Lower leg skin (tissue), 4 donors: ENCODE measurements at regions not wholly inside any gene's neighbourhood (a gene's known extent, or its start where the extent isn't known, plus 50 kb on each side); places are given as distances from the start of the nearest gene placed in this dataset.

Experiments
- DNase-seq, 2 donors: peaks; one replicate each; pipeline ENCODE4 v3.0.0-alpha.2; 2019; ENCODE audit warnings: low spot score in 2 of 2
- H3K4me3 ChIP-seq: fragments of 200-600 bp; sonication (generic); 2 replicates; pipeline ENCODE4 v1.5.1; 2017; ENCODE audit warnings: mild to moderate bottlenecking, low read depth; ENCODE audit not compliant: poor library complexity, severe bottlenecking
- POLR2A ChIP-seq, 2 donors: fragments of 450-650 bp; IDR thresholded peaks; one replicate each; pipeline ENCODE4 v1.6.1; 2016 to 2017; ENCODE audit warnings: antibody characterized with exemption in 2 of 2, mild to moderate bottlenecking in 1 of 2, moderate library complexity in 1 of 2
- WGBS, 2 donors: methylation state at CpG; one replicate each; pipeline ENCODE4 v1.1.5; 2018; 5-methylcytosine and 5-hydroxymethylcytosine counted together
- intact Hi-C: fragments of 100-400 bp; cut with DNase I; formaldehyde crosslinking; loops from one replicate; pipeline ENCODE4 v1.15.0; 2023; ENCODE audit warnings: low total_unique reads
- TF ChIP-seq, protein P1 (sequence below), 3 donors: fragments of 450-650 bp; IDR thresholded peaks; one replicate each; pipeline ENCODE4 v1.5.1; 2016; ENCODE audit warnings: antibody characterized with exemption in 3 of 3, mild to moderate bottlenecking in 3 of 3, moderate library complexity in 2 of 3

DNA sequence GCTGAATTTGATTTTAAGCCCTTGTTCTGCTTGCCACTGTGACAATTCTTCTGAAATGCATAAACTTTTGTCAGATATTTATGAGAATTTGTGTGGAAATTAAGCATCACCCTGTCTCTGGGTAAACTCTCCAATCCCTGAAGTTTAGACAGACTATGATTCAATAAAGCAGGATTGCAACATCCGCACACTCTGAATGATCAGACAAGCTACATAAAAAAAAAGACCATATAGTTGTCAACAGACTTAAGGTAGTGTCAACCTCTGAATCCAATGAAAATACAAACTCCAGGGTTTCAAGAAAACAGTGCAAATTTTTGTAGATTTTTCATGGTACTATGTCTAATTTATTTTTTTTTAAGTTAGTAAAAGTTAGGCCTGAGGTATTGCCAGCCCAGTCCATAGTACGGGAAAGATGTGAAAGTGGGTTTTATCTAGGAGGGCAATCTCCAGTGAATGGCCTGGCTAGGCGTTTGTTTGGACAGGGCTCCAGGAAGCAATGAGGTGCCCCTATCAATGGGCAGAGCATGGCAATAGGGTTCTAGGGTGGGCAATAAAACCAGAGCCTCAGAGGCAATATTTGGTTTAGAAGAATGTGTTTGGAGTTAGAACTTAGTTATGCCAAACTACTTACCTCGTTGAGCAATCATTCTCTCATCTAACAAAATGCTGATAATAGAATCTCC is 762.6 kb upstream of the SEMA6A start:
- 82 to 85% methylated on average over 4 of the region's 4 CpGs for WGBS, 2 donors
- TF ChIP-seq, protein P1, sequence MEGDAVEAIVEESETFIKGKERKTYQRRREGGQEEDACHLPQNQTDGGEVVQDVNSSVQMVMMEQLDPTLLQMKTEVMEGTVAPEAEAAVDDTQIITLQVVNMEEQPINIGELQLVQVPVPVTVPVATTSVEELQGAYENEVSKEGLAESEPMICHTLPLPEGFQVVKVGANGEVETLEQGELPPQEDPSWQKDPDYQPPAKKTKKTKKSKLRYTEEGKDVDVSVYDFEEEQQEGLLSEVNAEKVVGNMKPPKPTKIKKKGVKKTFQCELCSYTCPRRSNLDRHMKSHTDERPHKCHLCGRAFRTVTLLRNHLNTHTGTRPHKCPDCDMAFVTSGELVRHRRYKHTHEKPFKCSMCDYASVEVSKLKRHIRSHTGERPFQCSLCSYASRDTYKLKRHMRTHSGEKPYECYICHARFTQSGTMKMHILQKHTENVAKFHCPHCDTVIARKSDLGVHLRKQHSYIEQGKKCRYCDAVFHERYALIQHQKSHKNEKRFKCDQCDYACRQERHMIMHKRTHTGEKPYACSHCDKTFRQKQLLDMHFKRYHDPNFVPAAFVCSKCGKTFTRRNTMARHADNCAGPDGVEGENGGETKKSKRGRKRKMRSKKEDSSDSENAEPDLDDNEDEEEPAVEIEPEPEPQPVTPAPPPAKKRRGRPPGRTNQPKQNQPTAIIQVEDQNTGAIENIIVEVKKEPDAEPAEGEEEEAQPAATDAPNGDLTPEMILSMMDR (IDR thresholded peaks at IDR 0.05): no peak
- no peak for TF ChIP-seq POLR2A (IDR thresholded peaks at IDR 0.05)
- DNase-seq: no peak
- H3K4me3 ChIP-seq: no peak overlapping the region
- intact Hi-C loops: no loop called here

DNA sequence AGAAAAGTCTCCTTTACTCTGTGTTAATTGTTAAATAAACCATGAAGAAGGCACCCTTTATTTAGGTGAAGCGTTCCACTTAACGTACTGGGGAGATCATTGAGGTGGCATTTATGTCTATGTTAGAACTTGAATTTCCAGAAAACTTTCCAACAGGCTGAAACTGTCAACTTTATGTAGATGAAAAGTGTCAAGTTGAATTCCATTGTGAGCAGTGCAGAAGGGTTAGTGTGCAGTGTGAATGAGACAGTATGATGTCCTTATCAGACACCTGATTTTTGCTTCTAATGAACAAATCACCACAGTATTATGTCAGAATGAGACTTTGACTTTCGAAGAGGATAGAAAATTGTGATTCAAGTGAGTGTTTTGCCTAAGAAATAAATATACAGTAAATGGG is 761.6 kb upstream of the SEMA6A start:
- no peak for DNase-seq
- no peak overlapping the region for H3K4me3 ChIP-seq
- intact Hi-C loops: no loop called here
- 66 to 71% methylated on average over 3 of the region's 3 CpGs for WGBS, 2 donors
- TF ChIP-seq POLR2A (IDR thresholded peaks at IDR 0.05): no peak

DNA sequence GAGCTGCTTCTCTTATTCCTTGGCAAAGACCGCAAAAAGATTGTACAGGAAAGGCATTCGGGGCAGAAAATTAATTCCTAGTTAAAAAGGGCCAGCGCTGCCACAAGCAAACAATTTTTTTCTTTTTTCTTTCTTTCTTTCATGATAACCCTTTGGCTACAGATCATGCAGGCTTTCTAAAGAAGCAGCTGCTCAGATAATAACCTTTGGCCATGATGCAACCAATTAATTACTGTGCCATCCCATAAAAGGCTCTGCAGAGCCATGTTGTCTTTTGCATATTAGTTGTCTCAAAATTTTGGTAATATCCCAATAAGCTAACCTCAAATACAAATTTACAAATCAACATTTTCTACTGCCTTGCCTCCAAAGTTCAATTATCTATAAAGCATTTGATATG is 758.4 kb upstream of the SEMA6A start:
- intact Hi-C loops: no loop called here
- no peak overlapping the region for H3K4me3 ChIP-seq
- WGBS, 2 donors: 81 to 88% methylated on average over 3 of the region's 3 CpGs
- no peak for DNase-seq
- TF ChIP-seq, protein P1 (IDR thresholded peaks at IDR 0.05): no peak
- TF ChIP-seq POLR2A (IDR thresholded peaks at IDR 0.05): no peak

DNA sequence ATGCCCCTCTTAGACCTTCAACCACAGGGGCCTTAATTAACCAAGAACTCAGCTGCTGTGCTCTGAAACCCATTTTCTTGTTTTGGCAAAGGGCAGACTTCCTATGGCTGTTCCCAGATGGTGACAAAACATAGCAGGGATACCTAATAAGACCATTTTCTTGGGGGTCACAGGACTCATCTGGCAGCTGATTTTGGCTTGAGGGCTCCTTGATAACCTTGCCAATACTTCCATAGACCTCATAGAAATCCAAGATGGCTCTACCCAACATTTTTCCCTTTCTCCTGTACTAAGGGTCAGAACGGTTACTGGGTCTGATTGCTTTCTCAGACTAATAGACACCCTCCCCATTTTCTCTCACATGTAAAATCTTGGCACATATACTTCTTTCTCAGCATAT is 757.7 kb upstream of the SEMA6A start:
- intact Hi-C loops: no loop called here
- H3K4me3 ChIP-seq: no peak overlapping the region
- TF ChIP-seq, protein P1 (IDR thresholded peaks at IDR 0.05): no peak
- TF ChIP-seq POLR2A (IDR thresholded peaks at IDR 0.05): no peak
- 89 to 93% methylated on average over 1 of the region's 1 CpG for WGBS, 2 donors
- DNase-seq: no peak

DNA sequence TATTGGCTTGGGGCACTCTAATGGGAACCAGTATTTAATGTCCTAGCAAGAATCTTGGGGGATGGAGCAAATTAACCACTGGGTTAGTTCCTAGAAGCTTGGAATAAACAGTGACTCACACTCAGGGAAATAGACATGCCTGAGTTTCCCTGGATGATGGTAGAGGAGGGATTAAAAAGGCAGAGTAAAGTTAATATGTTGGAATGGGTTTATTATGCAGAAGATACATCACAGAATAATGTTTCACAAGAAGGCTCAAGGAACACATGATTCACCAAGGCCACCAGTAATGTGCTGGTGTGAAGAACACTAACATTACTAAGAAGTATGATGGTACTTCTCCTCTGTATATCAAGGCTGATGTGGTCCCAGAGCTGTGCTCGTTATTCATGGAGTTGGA is 752.9 kb upstream of the SEMA6A start:
- WGBS, 2 donors: 53 to 77% methylated on average over 1 of the region's 1 CpG
- DNase-seq: no peak
- intact Hi-C loops: no loop called here
- no peak overlapping the region for H3K4me3 ChIP-seq
- no peak for TF ChIP-seq POLR2A (IDR thresholded peaks at IDR 0.05)
- TF ChIP-seq, protein P1 (IDR thresholded peaks at IDR 0.05): no peak

DNA sequence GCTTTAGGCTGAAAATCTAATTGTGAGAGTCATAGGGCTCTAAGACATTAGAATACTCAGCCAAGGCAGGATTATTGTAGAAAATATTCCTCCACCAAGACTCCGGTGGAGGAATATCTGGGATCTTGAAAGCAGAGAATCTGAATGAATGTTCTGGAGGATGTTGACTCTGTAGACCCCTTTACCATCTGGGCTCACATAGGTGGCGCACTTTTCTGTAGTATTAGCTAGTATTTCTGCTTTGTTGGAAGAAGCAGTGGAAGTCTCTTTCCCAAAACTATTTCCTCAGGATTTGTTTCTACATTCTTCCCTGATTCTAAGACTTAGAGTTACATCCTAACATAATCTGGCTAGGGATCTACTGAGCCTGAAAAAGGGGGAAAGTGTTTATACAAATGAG is 752.4 kb upstream of the SEMA6A start:
- intact Hi-C loops: no loop called here
- H3K4me3 ChIP-seq: no peak overlapping the region
- no peak for TF ChIP-seq POLR2A (IDR thresholded peaks at IDR 0.05)
- TF ChIP-seq, protein P1 (IDR thresholded peaks at IDR 0.05): no peak
- no peak for DNase-seq
- 48 to 89% methylated on average over 2 of the region's 2 CpGs for WGBS, 2 donors
